Tibial artery (tissue), 4 donors: ENCODE measurements at regions not wholly inside any gene's neighbourhood (a gene's known extent, or its start where the extent isn't known, plus 50 kb on each side); places are given as distances from the start of the nearest gene placed in this dataset.

ENCODE experiments used
- DNase-seq, 2 donors: peaks; one replicate each; pipeline ENCODE4 v3.0.0-alpha.2; 2019
- H3K27ac ChIP-seq, 2 donors: fragments of 200-600 bp; sonication (generic) in 1 of 2; 1 replicate in 1 of 2; 2 replicates in 1 of 2; pipeline ENCODE4 v1.5.1; 2018 to 2019; ENCODE audit warnings: mild to moderate bottlenecking in 1 of 2
- H3K27me3 ChIP-seq, 2 donors: fragments of 200-600 bp; sonication (generic) in 1 of 2; one replicate each; pipeline versions ENCODE4 v1.5.1 to v1.6.0; 2016 to 2019
- H3K36me3 ChIP-seq, 3 donors: fragments of 200-600 bp; sonication (generic) in 2 of 3; one replicate each; pipeline ENCODE4 v1.5.1; 2016 to 2019; ENCODE audit warnings: mild to moderate bottlenecking in 2 of 3
- H3K4me1 ChIP-seq, 4 donors: fragments of 200-600 bp; sonication (generic) in 2 of 4; 1 replicate in 3 of 4; 2 replicates in 1 of 4; pipeline ENCODE4 v1.5.1; 2016 to 2019
- H3K4me3 ChIP-seq, 2 donors: fragments of 200-600 bp; sonication (generic) in 1 of 2; 1 replicate in 1 of 2; 2 replicates in 1 of 2; pipeline ENCODE4 v1.5.1; 2018 to 2019; ENCODE audit warnings: mild to moderate bottlenecking in 2 of 2
- H3K9me3 ChIP-seq, 3 donors: fragments of 200-600 bp; sonication (generic) in 1 of 3; one replicate each; pipeline ENCODE4 v1.5.1; 2016 to 2019
- intact Hi-C: fragments of 100-400 bp; cut with DNase I; formaldehyde crosslinking; loops from one replicate; pipeline ENCODE4 v1.15.0; 2023; ENCODE audit warnings: low total_unique reads
- TF ChIP-seq, protein P1 (sequence below), 2 experiments: fragments of 200-600 bp in 1 of 2; fragments of 450-650 bp in 1 of 2; IDR thresholded peaks; one replicate each; pipeline ENCODE4 v1.5.1; 2017 to 2019; ENCODE audit warnings: antibody characterized with exemption in 2 of 2, mild to moderate bottlenecking in 1 of 2, moderate library complexity in 1 of 2

GRCh38 chr7:113486548-113486947, 368.2 kb upstream of the SMIM30 start:
- Histone ChIP-seq H3K27me3 (no peaks in the 10 kb centered on the region), H3K4me3 (no peak overlapping the region), H3K27ac (no peak overlapping the region), H3K36me3 (no peaks in the 10 kb centered on the region), H3K9me3 (peaks cover 0 to 4% (median 0%) of the 10 kb centered on the region in 3 donors), H3K4me1 (peaks cover 0 to 11% (median 0%) of the 10 kb centered on the region in 4 donors)
- TF ChIP-seq, protein P1, sequence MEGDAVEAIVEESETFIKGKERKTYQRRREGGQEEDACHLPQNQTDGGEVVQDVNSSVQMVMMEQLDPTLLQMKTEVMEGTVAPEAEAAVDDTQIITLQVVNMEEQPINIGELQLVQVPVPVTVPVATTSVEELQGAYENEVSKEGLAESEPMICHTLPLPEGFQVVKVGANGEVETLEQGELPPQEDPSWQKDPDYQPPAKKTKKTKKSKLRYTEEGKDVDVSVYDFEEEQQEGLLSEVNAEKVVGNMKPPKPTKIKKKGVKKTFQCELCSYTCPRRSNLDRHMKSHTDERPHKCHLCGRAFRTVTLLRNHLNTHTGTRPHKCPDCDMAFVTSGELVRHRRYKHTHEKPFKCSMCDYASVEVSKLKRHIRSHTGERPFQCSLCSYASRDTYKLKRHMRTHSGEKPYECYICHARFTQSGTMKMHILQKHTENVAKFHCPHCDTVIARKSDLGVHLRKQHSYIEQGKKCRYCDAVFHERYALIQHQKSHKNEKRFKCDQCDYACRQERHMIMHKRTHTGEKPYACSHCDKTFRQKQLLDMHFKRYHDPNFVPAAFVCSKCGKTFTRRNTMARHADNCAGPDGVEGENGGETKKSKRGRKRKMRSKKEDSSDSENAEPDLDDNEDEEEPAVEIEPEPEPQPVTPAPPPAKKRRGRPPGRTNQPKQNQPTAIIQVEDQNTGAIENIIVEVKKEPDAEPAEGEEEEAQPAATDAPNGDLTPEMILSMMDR (IDR thresholded peaks at IDR 0.05), result no peak
- DNase-seq, result no peak
- intact Hi-C loops, result no loop called here

GRCh38 chr7:113483657-113484056, 365.3 kb upstream of the SMIM30 start:
- Histone ChIP-seq H3K4me1 (no peaks in the 10 kb centered on the region), H3K36me3 (no peaks in the 10 kb centered on the region), H3K27ac (no peak overlapping the region), H3K9me3 (peaks cover 0 to 6% (median 0%) of the 10 kb centered on the region in 3 donors), H3K27me3 (no peaks in the 10 kb centered on the region), H3K4me3 (no peak overlapping the region)
- intact Hi-C loops, result no loop called here
- no peak for DNase-seq
- TF ChIP-seq, protein P1 (IDR thresholded peaks at IDR 0.05), result no peak

GRCh38 chr7:113480537-113480936, 362.2 kb upstream of the SMIM30 start:
- DNase-seq, result no peak
- Histone ChIP-seq H3K9me3 (peaks cover 0 to 11% (median 0%) of the 10 kb centered on the region in 3 donors), H3K4me3 (no peak overlapping the region), H3K4me1 (no peaks in the 10 kb centered on the region), H3K27me3 (no peaks in the 10 kb centered on the region), H3K36me3 (no peaks in the 10 kb centered on the region), H3K27ac (no peak overlapping the region)
- TF ChIP-seq, protein P1 (IDR thresholded peaks at IDR 0.05), result no peak
- intact Hi-C loops, result no loop called here

GRCh38 chr7:113464096-113464855, 345.9 kb upstream of the SMIM30 start:
- Histone ChIP-seq H3K4me3 (no peak overlapping the region), H3K36me3 (no peaks in the 10 kb centered on the region), H3K4me1 (no peaks in the 10 kb centered on the region), H3K9me3 (no peaks in the 10 kb centered on the region), H3K27ac (no peak overlapping the region), H3K27me3 (no peaks in the 10 kb centered on the region)
- DNase-seq, result no peak
- intact Hi-C loops, result no loop called here
- TF ChIP-seq, protein P1 (IDR thresholded peaks at IDR 0.05), result no peak

GRCh38 chr7:113460067-113460466, 341.7 kb upstream of the SMIM30 start:
- Histone ChIP-seq H3K4me3 (no peak overlapping the region), H3K36me3 (no peaks in the 10 kb centered on the region), H3K9me3 (no peaks in the 10 kb centered on the region), H3K27me3 (no peaks in the 10 kb centered on the region), H3K27ac (no peak overlapping the region), H3K4me1 (no peaks in the 10 kb centered on the region)
- intact Hi-C loops, result no loop called here
- TF ChIP-seq, protein P1 (IDR thresholded peaks at IDR 0.05), result no peak
- no peak for DNase-seq
